ENCODE measurements at regions not wholly inside any gene's neighbourhood (a gene's known extent, or its start where the extent isn't known, plus 50 kb on each side); places are given as distances from the start of the nearest gene placed in this dataset. TPM values are rescaled to one million over a fixed set of nuclear protein-coding genes. Genes with fewer than 3 reads are reported as not detected.
A peak's percentile ranks its signal among the peaks of the same experiment; 100 is the strongest.

- DNase-seq (ENCODE audit: low spot score) = no peak
- Histone ChIP-seq H3K9me3 (ENCODE audit: low read depth) (peaks cover 3% of the 10 kb centered on the region), H2AFZ (replicated peaks) (no peak overlapping the region), H3K4me1 (no peaks in the 10 kb centered on the region), H3K36me3 (no peaks in the 10 kb centered on the region), H3K27me3 (no peaks in the 10 kb centered on the region), H3K79me2 (ENCODE audit: low read depth) (no peaks in the 10 kb centered on the region), H3K4me3 (no peak overlapping the region), H3K9ac (no peak overlapping the region), H4K20me1 (ENCODE audit: low read depth) (no peaks in the 10 kb centered on the region), H3K27ac (no peak overlapping the region), H3K4me2 (no peak overlapping the region), H3F3A (ENCODE audit: low read depth) (no peaks in the 10 kb centered on the region)
- TF ChIP-seq EZH2 (IDR thresholded peaks at IDR 0.05) (no peak), EZH2phosphoT487 (IDR thresholded peaks at IDR 0.05) (no peak), CTCF (IDR thresholded peaks at IDR 0.05) (no peak)
- H3K36me3 Mint-ChIP-seq = no peaks in the 10 kb centered on the region
- H3K9me3 Mint-ChIP-seq = peaks cover 7% of the 10 kb centered on the region
- H3K4me1 Mint-ChIP-seq = peaks cover 5% of the 10 kb centered on the region
- no peak overlapping the region for H3K27ac Mint-ChIP-seq
- peaks cover 3% of the 10 kb centered on the region for H3K27me3 Mint-ChIP-seq (ENCODE audit: insufficient read depth, low read depth)
- no peak overlapping the region for H3K4me3 Mint-ChIP-seq
Measured at GRCh38 chrX:45261471-45261870, 60.8 kb upstream of the DIPK2B start.

GRCh38 chrX:45261005-45261404 is 60.3 kb upstream of the DIPK2B start:
- Histone ChIP-seq H3K27ac (no peak overlapping the region), H3K4me3 (no peak overlapping the region), H3K9me3 (ENCODE audit: low read depth) (peaks cover 3% of the 10 kb centered on the region), H3K4me1 (no peaks in the 10 kb centered on the region), H2AFZ (replicated peaks) (no peak overlapping the region), H3F3A (ENCODE audit: low read depth) (no peaks in the 10 kb centered on the region), H3K27me3 (no peaks in the 10 kb centered on the region), H3K4me2 (no peak overlapping the region), H3K36me3 (no peaks in the 10 kb centered on the region), H3K9ac (no peak overlapping the region), H4K20me1 (ENCODE audit: low read depth) (no peaks in the 10 kb centered on the region), H3K79me2 (ENCODE audit: low read depth) (no peaks in the 10 kb centered on the region)
- peaks cover 7% of the 10 kb centered on the region for H3K9me3 Mint-ChIP-seq
- no peak overlapping the region for H3K27ac Mint-ChIP-seq
- H3K4me3 Mint-ChIP-seq = no peak overlapping the region
- peaks cover 3% of the 10 kb centered on the region for H3K27me3 Mint-ChIP-seq (ENCODE audit: insufficient read depth, low read depth)
- no peak for DNase-seq (ENCODE audit: low spot score)
- no peaks in the 10 kb centered on the region for H3K36me3 Mint-ChIP-seq
- peaks cover 5% of the 10 kb centered on the region for H3K4me1 Mint-ChIP-seq
- no peak for TF ChIP-seq EZH2phosphoT487 (IDR thresholded peaks at IDR 0.05)
- TF ChIP-seq CTCF (IDR thresholded peaks at IDR 0.05) = no peak
- no peak for TF ChIP-seq EZH2 (IDR thresholded peaks at IDR 0.05)

GRCh38 chrX:45258731-45259402 is 58.2 kb upstream of the DIPK2B start:
- Histone ChIP-seq H3K4me3 (no peak overlapping the region), H3K79me2 (ENCODE audit: low read depth) (no peaks in the 10 kb centered on the region), H3K27me3 (no peaks in the 10 kb centered on the region), H3K9ac (no peak overlapping the region), H3K4me2 (no peak overlapping the region), H2AFZ (replicated peaks) (no peak overlapping the region), H3K36me3 (no peaks in the 10 kb centered on the region), H3K9me3 (ENCODE audit: low read depth) (no peaks in the 10 kb centered on the region), H3K4me1 (no peaks in the 10 kb centered on the region), H3F3A (ENCODE audit: low read depth) (no peaks in the 10 kb centered on the region), H3K27ac (no peak overlapping the region), H4K20me1 (ENCODE audit: low read depth) (no peaks in the 10 kb centered on the region)
- Mint-ChIP-seq H3K27me3 (ENCODE audit: insufficient read depth, low read depth) (peaks cover 3% of the 10 kb centered on the region), H3K9me3 (peaks cover 7% of the 10 kb centered on the region), H3K36me3 (no peaks in the 10 kb centered on the region), H3K27ac (no peak overlapping the region), H3K4me1 (peaks cover 5% of the 10 kb centered on the region), H3K4me3 (no peak overlapping the region)
- DNase-seq (ENCODE audit: low spot score) = no peak
- TF ChIP-seq EZH2phosphoT487 (IDR thresholded peaks at IDR 0.05) = no peak
- no peak for TF ChIP-seq EZH2 (IDR thresholded peaks at IDR 0.05)
- no peak for TF ChIP-seq CTCF (IDR thresholded peaks at IDR 0.05)

MicroRNAs encoded in the stretch of these regions (microRNA counts, 767-probe panel; counts per million panel counts)
- microRNA hsa-miR-221-3p = 8,994 counts per million, percentile 96 among the panel's probes with 10 or more counts
- microRNA hsa-miR-222-3p = 8,200 counts per million, percentile 94 among the panel's probes with 10 or more counts

Small RNAs in the stretch of these regions (microRNA-seq; reads per million reads assigned to microRNA genes)
- 1,131 reads per million, percentile 94 among the genes with 10 or more reads in this experiment for gene MIR221
- 389 reads per million, percentile 88 among the genes with 10 or more reads in this experiment for gene MIR222

Small RNAs in the stretch of these regions (small RNA-seq; reads per million reads assigned to genes)
- gene MIR221 (26.0 reads per million, percentile 97 among the genes with 10 or more reads in this experiment), gene MIR222 (94.3 reads per million, percentile 98 among the genes with 10 or more reads in this experiment), gene RF00017 (not detected), gene RF00591 (not detected)

All from neural progenitor cell (in vitro differentiated cells).